ENCODE measurements at regions not wholly inside any gene's neighbourhood (a gene's known extent, or its start where the extent isn't known, plus 50 kb on each side); places are given as distances from the start of the nearest gene placed in this dataset.

- no peak for TF ChIP-seq FOXJ2 (tag; IDR thresholded peaks at IDR 0.05)
- no peak for TF ChIP-seq EZH2 (IDR thresholded peaks at IDR 0.05; ENCODE audit: borderline replicate concordance, low read depth, low read length)
- no peak for TF ChIP-seq ELK1 (CRISPR knock-in tag; IDR thresholded peaks at IDR 0.05)
- TF ChIP-seq SP2 (IDR thresholded peaks at IDR 0.05; ENCODE audit: extremely low read depth, low read depth, low read length, poor library complexity, severe bottlenecking) = no peak
- TF ChIP-seq HNRNPH1 (optimal IDR thresholded peaks at IDR 0.05; ENCODE audit: low read depth, low read length) = no peak
- no peak for TF ChIP-seq SMARCA4 (IDR thresholded peaks at IDR 0.05)
- no peak for TF ChIP-seq ZEB2 (IDR thresholded peaks at IDR 0.05)
- TF ChIP-seq POLR2A (conservative IDR thresholded peaks at IDR 0.05) = peak; percentile 65; the same call in 1 of the 2 replicates
Observed at GRCh38 chr3:80770106-80771074, 991.1 kb downstream of the GBE1 start.

Data from K562 (cell line).